ENCODE measurements at regions not wholly inside any gene's neighbourhood (a gene's known extent, or its start where the extent isn't known, plus 50 kb on each side); places are given as distances from the start of the nearest gene placed in this dataset.

GRCh38 chr6:133042550-133043120, 198.5 kb upstream of the EYA4 start:
- TF ChIP-seq CTCF (IDR thresholded peaks at IDR 0.05) (no peak), POLR2A (IDR thresholded peaks at IDR 0.05) (no peak), EP300 (IDR thresholded peaks at IDR 0.05; ENCODE audit: low read depth) (no peak)

Data from transverse colon (tissue), 3 donors.